ENCODE measurements at regions not wholly inside any gene's neighbourhood (a gene's known extent, or its start where the extent isn't known, plus 50 kb on each side); places are given as distances from the start of the nearest gene placed in this dataset.

- TF ChIP-seq CTCF (IDR thresholded peaks at IDR 0.05) (no peak), POLR2A (IDR thresholded peaks at IDR 0.05) (no peak)
Observed at GRCh38 chr9:78122631-78123030, 91.0 kb upstream of the GNAQ start.
